ENCODE measurements at regions not wholly inside any gene's neighbourhood (a gene's known extent, or its start where the extent isn't known, plus 50 kb on each side); places are given as distances from the start of the nearest gene placed in this dataset.
"Not testable (repeated sequence)": the region's sequence is repeated elsewhere in the genome, so short reads cannot be mapped to it uniquely, and the experiment has no call there.

GRCh38 chr7:112580717-112581435 is 100.1 kb downstream of the LSMEM1 start:
- Histone ChIP-seq H3K4me1 (no peaks in the 10 kb centered on the region), H3K27ac (no peak overlapping the region), H3K27me3 (no peaks in the 10 kb centered on the region), H3K4me3 (no peak overlapping the region), H3K36me3 (no peaks in the 10 kb centered on the region), H3K9me3 (no peaks in the 10 kb centered on the region)
- TF ChIP-seq POLR2AphosphoS5 (IDR thresholded peaks at IDR 0.05) (no peak), POLR2A (IDR thresholded peaks at IDR 0.05) (no peak), EP300 (IDR thresholded peaks at IDR 0.05) (no peak), CTCF (IDR thresholded peaks at IDR 0.05) (no peak)
- ATAC-seq = no peak
- whole genome bisulfite sequencing, 2 donors (ENCODE audit: low coverage in 1 of 2) = 60 to 94% methylated on average over 3 to 5 of the region's 5 CpGs

GRCh38 chr7:112581529-112581928 is 100.7 kb downstream of the LSMEM1 start:
- H3K4me3 ChIP-seq = no peak overlapping the region
- no peak overlapping the region for H3K27ac ChIP-seq
- H3K9me3 ChIP-seq = no peaks in the 10 kb centered on the region
- no peaks in the 10 kb centered on the region for H3K4me1 ChIP-seq
- ATAC-seq = no peak
- H3K36me3 ChIP-seq = no peaks in the 10 kb centered on the region
- TF ChIP-seq CTCF (IDR thresholded peaks at IDR 0.05) = no peak
- TF ChIP-seq EP300 (IDR thresholded peaks at IDR 0.05) = no peak
- TF ChIP-seq POLR2A (IDR thresholded peaks at IDR 0.05) = no peak
- no peak for TF ChIP-seq POLR2AphosphoS5 (IDR thresholded peaks at IDR 0.05)
- H3K27me3 ChIP-seq = no peaks in the 10 kb centered on the region

- WGBS, 2 donors (ENCODE audit: low coverage in 1 of 2) = 76 to 85% methylated on average over 2 of the region's 2 CpGs
- no peaks in the 10 kb centered on the region for H3K27me3 ChIP-seq
- no peak overlapping the region for H3K27ac ChIP-seq
- no peak overlapping the region for H3K4me3 ChIP-seq
- H3K4me1 ChIP-seq = no peaks in the 10 kb centered on the region
- no peaks in the 10 kb centered on the region for H3K36me3 ChIP-seq
- no peaks in the 10 kb centered on the region for H3K9me3 ChIP-seq
- no peak for TF ChIP-seq EP300 (IDR thresholded peaks at IDR 0.05)
- TF ChIP-seq CTCF (IDR thresholded peaks at IDR 0.05) = no peak
- TF ChIP-seq POLR2A (IDR thresholded peaks at IDR 0.05) = no peak
- no peak for TF ChIP-seq POLR2AphosphoS5 (IDR thresholded peaks at IDR 0.05)
- no peak for ATAC-seq
These were observed 103.5 kb downstream of the LSMEM1 start for GRCh38 chr7:112584290-112584689.

- TF ChIP-seq POLR2AphosphoS5 (IDR thresholded peaks at IDR 0.05) (no peak), EP300 (IDR thresholded peaks at IDR 0.05) (no peak), CTCF (IDR thresholded peaks at IDR 0.05) (no peak), POLR2A (IDR thresholded peaks at IDR 0.05) (no peak)
- no peaks in the 10 kb centered on the region for H3K27me3 ChIP-seq
- WGBS, 2 donors (ENCODE audit: low coverage in 1 of 2) = 65 to 100% methylated on average over 2 of the region's 4 CpGs
These were observed 106.7 kb downstream of the LSMEM1 start for GRCh38 chr7:112587504-112587903.

GRCh38 chr7:112592565-112593263 is 111.9 kb downstream of the LSMEM1 start:
- H3K4me3 ChIP-seq, ATAC-seq, H3K36me3 ChIP-seq, H3K9me3 ChIP-seq, H3K27me3 ChIP-seq, H3K27ac ChIP-seq: not testable (repeated sequence)
- 73 to 87% methylated on average over 3 to 4 of the region's 4 CpGs for WGBS, 2 donors (ENCODE audit: low coverage in 1 of 2)
- peaks cover 0 to 14% (median 0%) of the 10 kb centered on the region in 3 donors for H3K4me1 ChIP-seq

More at GRCh38 chr7:112587504-112587903, 106.7 kb downstream of the LSMEM1 start:
- no peaks in the 10 kb centered on the region for H3K4me1 ChIP-seq
- H3K36me3 ChIP-seq = no peaks in the 10 kb centered on the region
- no peak overlapping the region for H3K4me3 ChIP-seq
- no peaks in the 10 kb centered on the region for H3K9me3 ChIP-seq
- no peak for ATAC-seq
- no peak overlapping the region for H3K27ac ChIP-seq
